ENCODE measurements at regions not wholly inside any gene's neighbourhood (a gene's known extent, or its start where the extent isn't known, plus 50 kb on each side); places are given as distances from the start of the nearest gene placed in this dataset.

GRCh38 chr16:63981639-63982038 lies 1140.2 kb downstream of the CDH11 start:
- no peak for TF ChIP-seq POLR2AphosphoS5 (IDR thresholded peaks at IDR 0.05; ENCODE audit: borderline replicate concordance, low read depth, low read length)
- TF ChIP-seq EZH2 (IDR thresholded peaks at IDR 0.05): no peak
- no peak for TF ChIP-seq FOXP2 (optimal IDR thresholded peaks at IDR 0.05; ENCODE audit: control extremely low read depth, extremely low read length, insufficient read depth)

All from SK-N-MC (cell line).